ENCODE measurements at regions not wholly inside any gene's neighbourhood (a gene's known extent, or its start where the extent isn't known, plus 50 kb on each side); places are given as distances from the start of the nearest gene placed in this dataset.

DNA sequence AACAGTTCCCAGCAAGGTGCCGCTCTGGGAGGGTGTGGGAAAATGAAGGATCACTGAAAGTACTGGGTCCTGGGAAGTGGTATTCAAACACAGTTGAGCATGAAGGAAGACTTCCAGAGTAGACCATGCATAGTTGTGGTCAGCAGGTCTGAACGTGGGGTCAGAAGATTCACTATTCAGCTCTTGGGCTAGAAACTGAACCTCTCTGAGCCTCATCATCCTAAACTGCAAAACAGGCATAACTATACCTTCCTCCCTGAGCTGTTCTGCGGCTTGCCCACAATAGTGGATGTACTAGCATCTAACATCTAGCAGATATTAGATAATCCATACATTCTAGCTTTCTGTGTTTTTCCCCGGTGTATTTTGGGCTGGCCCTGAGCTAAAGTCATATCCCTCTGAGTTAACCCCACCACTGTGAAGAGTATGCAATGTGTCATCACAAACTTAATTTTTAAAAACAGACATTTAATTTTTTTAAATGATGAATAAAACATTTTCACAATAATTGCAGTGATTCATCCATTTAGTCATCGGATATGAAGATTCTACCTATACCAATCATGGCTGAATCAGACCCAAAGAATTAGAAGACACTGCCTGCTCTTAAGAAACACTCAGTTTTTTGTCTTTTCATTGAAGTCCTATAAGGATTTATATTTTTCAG lies 179.1 kb downstream of the BLID start:
- DNase-seq (ENCODE audit: low read depth): no peak
- TF ChIP-seq, protein P1, sequence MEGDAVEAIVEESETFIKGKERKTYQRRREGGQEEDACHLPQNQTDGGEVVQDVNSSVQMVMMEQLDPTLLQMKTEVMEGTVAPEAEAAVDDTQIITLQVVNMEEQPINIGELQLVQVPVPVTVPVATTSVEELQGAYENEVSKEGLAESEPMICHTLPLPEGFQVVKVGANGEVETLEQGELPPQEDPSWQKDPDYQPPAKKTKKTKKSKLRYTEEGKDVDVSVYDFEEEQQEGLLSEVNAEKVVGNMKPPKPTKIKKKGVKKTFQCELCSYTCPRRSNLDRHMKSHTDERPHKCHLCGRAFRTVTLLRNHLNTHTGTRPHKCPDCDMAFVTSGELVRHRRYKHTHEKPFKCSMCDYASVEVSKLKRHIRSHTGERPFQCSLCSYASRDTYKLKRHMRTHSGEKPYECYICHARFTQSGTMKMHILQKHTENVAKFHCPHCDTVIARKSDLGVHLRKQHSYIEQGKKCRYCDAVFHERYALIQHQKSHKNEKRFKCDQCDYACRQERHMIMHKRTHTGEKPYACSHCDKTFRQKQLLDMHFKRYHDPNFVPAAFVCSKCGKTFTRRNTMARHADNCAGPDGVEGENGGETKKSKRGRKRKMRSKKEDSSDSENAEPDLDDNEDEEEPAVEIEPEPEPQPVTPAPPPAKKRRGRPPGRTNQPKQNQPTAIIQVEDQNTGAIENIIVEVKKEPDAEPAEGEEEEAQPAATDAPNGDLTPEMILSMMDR (conservative IDR thresholded peaks at IDR 0.05; ENCODE audit: low read depth, low read length): no peak
- H3K4me3 ChIP-seq (ENCODE audit: low read depth, low read length): no peak overlapping the region

- no peak overlapping the region for H3K4me3 ChIP-seq (ENCODE audit: low read depth, low read length)
- DNase-seq (ENCODE audit: low read depth): no peak
- TF ChIP-seq, protein P1 (conservative IDR thresholded peaks at IDR 0.05; ENCODE audit: low read depth, low read length): no peak
These were observed 179.6 kb downstream of the BLID start for GRCh38 chr11:121936370-121936769.

DNA sequence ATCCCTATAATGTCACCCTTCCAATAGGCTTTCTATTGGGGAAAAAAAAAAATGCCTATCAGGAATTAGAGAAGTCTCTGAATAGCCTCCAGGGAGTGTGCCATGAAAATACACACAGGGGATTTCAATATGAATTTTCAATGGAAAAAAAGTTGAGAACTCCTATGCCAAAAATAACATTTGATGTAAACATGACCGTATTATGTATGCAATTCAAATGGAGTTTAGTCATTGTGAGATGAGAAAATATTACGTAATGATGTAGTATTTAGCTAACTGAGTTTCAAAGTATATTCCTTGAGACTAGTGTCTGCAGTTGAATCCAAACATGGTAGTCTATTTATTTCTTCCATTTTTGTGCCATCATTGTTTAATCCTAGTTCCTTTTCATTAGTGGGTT lies 182.3 kb downstream of the BLID start:
- TF ChIP-seq, protein P1 (conservative IDR thresholded peaks at IDR 0.05; ENCODE audit: low read depth, low read length): no peak
- DNase-seq (ENCODE audit: low read depth): no peak
- H3K4me3 ChIP-seq (ENCODE audit: low read depth, low read length): no peak overlapping the region

GRCh38 chr11:121933294-121933693 lies 182.7 kb downstream of the BLID start:
- TF ChIP-seq, protein P1 (conservative IDR thresholded peaks at IDR 0.05; ENCODE audit: low read depth, low read length): no peak
- H3K4me3 ChIP-seq (ENCODE audit: low read depth, low read length): no peak overlapping the region
- no peak for DNase-seq (ENCODE audit: low read depth)

GRCh38 chr11:121932646-121933185 lies 183.3 kb downstream of the BLID start:
- no peak overlapping the region for H3K4me3 ChIP-seq (ENCODE audit: low read depth, low read length)
- no peak for DNase-seq (ENCODE audit: low read depth)
- TF ChIP-seq, protein P1 (conservative IDR thresholded peaks at IDR 0.05; ENCODE audit: low read depth, low read length): no peak

GRCh38 chr11:121931748-121932352 lies 184.2 kb downstream of the BLID start:
- no peak overlapping the region for H3K4me3 ChIP-seq (ENCODE audit: low read depth, low read length)
- DNase-seq (ENCODE audit: low read depth): no peak
- TF ChIP-seq, protein P1 (conservative IDR thresholded peaks at IDR 0.05; ENCODE audit: low read depth, low read length): no peak

Data from epithelial cell of proximal tubule (primary cell).